GM23338 (cell line): ENCODE measurements at regions not wholly inside any gene's neighbourhood (a gene's known extent, or its start where the extent isn't known, plus 50 kb on each side); places are given as distances from the start of the nearest gene placed in this dataset.

Experiments used
- ATAC-seq: fragments of 200-7000 bp; cut with Tn5 transposase; 3 replicates; pipeline ENCODE4 v1.9.1; 2020
- DNase-seq: peaks from one replicate; pipeline ENCODE4 v3.0.0-alpha.2; 2015; ENCODE audit warnings: low spot score
- H2AFZ ChIP-seq: fragments of 200-600 bp; sonication (generic); 2 replicates; pipeline ENCODE4 v1.8.0; 2016; ENCODE audit warnings: antibody characterized with exemption, mild to moderate bottlenecking, moderate library complexity
- H3F3A ChIP-seq: fragments of 200-600 bp; sonication (generic); replicated peaks from 2 replicates; pipeline ENCODE4 v1.8.0; 2017; ENCODE audit warnings: antibody characterized with exemption, mixed run types, low read depth
- H3K27ac ChIP-seq: fragments of 200-600 bp; sonication (generic); 2 replicates; pipeline ENCODE4 v1.6.1; 2016; ENCODE audit warnings: low read depth
- H3K27me3 ChIP-seq: fragments of 200-600 bp; sonication (generic); 2 replicates; pipeline ENCODE4 v1.8.0; 2016; ENCODE audit warnings: mild to moderate bottlenecking, mixed run types, moderate library complexity; ENCODE audit not compliant: insufficient read depth
- H3K36me3 ChIP-seq: fragments of 200-600 bp; sonication (generic); 2 replicates; pipeline ENCODE4 v1.8.0; 2016; ENCODE audit warnings: mild to moderate bottlenecking; ENCODE audit not compliant: insufficient read depth
- H3K4me1 ChIP-seq: fragments of 200-600 bp; sonication (generic); 2 replicates; pipeline ENCODE4 v1.8.0; 2016; ENCODE audit warnings: mild to moderate bottlenecking, moderate library complexity; ENCODE audit not compliant: insufficient read depth
- H3K4me2 ChIP-seq: fragments of 200-600 bp; sonication (generic); 2 replicates; pipeline ENCODE4 v1.7.1; 2017; ENCODE audit warnings: mixed run types
- H3K4me3 ChIP-seq: fragments of 200-600 bp; sonication (generic); 2 replicates; pipeline ENCODE4 v1.6.1; 2016; ENCODE audit warnings: mixed run types
- H3K79me2 ChIP-seq: fragments of 200-600 bp; sonication (generic); replicated peaks from 2 replicates; pipeline ENCODE4 v1.8.0; 2017; ENCODE audit warnings: mild to moderate bottlenecking; ENCODE audit not compliant: insufficient read depth
- H3K9me2 ChIP-seq: fragments of 200-600 bp; sonication (generic); 2 replicates; pipeline ENCODE4 v1.8.0; 2017; ENCODE audit not compliant: insufficient read depth
- H4K20me1 ChIP-seq: fragments of 200-600 bp; sonication (generic); replicated peaks from 2 replicates; pipeline ENCODE4 v1.8.0; 2017; ENCODE audit warnings: mild to moderate bottlenecking; ENCODE audit not compliant: insufficient read depth
- H3K27ac Mint-ChIP-seq: 2 replicates; pipeline ENCODE4 v1.8.0; 2020; ENCODE audit warnings: inconsistent platforms, mild to moderate bottlenecking, moderate library complexity, mixed read lengths
- H3K27me3 Mint-ChIP-seq: 3 replicates; pipeline ENCODE4 v1.8.0; 2022; ENCODE audit warnings: low read depth, mild to moderate bottlenecking, moderate library complexity, mixed read lengths, inconsistent platforms; ENCODE audit not compliant: insufficient read depth, poor library complexity
- H3K36me3 Mint-ChIP-seq: 3 replicates; pipeline ENCODE4 v1.8.0; 2021; ENCODE audit warnings: low read depth, mild to moderate bottlenecking, inconsistent platforms, moderate library complexity, mixed read lengths
- H3K4me1 Mint-ChIP-seq: 3 replicates; pipeline ENCODE4 v1.8.0; 2020; ENCODE audit warnings: mild to moderate bottlenecking, inconsistent platforms, mixed read lengths
- H3K4me3 Mint-ChIP-seq: 3 replicates; pipeline ENCODE4 v1.8.0; 2021; ENCODE audit warnings: moderate library complexity, mild to moderate bottlenecking, inconsistent platforms, mixed read lengths
- H3K9me3 Mint-ChIP-seq: 3 replicates; pipeline ENCODE4 v1.8.0; 2020; ENCODE audit warnings: moderate library complexity, mild to moderate bottlenecking, inconsistent platforms, mixed read lengths
- NANOG ChIP-seq: IDR thresholded peaks from 2 replicates; pipeline ENCODE4 v1.6.1; 2016; ENCODE audit warnings: antibody characterized with exemption, borderline replicate concordance
- REST ChIP-seq: IDR thresholded peaks from one replicate; pipeline ENCODE4 v1.6.1; 2018; ENCODE audit warnings: antibody characterized with exemption; ENCODE audit not compliant: unreplicated experiment
- ZNF114 ChIP-seq: fragments of 250-450 bp; sonication (Bioruptor Pico); IDR thresholded peaks from 2 replicates; pipeline ENCODE4 v1.5.0; 2020; ENCODE audit warnings: mild to moderate bottlenecking, moderate library complexity
- ZNF462 ChIP-seq: fragments of 250-450 bp; sonication (Bioruptor Pico); IDR thresholded peaks from 2 replicates; pipeline ENCODE4 v1.5.0; 2020; ENCODE audit warnings: mild to moderate bottlenecking, moderate library complexity

GRCh38 chr15:62641825-62642224 is 400.7 kb upstream of the TPM1 start (continued):
- TF ChIP-seq ZNF462 (CRISPR knock-in tag) = no peak

GRCh38 chr15:62643572-62643971 is 399.0 kb upstream of the TPM1 start:
- H3K27ac Mint-ChIP-seq = no peak overlapping the region
- ATAC-seq = no peak
- no peak for TF ChIP-seq NANOG
- TF ChIP-seq ZNF114 (CRISPR knock-in tag) = no peak
- no peak for TF ChIP-seq ZNF462 (CRISPR knock-in tag)
- no peak for TF ChIP-seq REST

More at GRCh38 chr15:62643572-62643971, 399.0 kb upstream of the TPM1 start:
- Histone ChIP-seq H3K4me3 (no peak overlapping the region), H3K27ac (no peak overlapping the region), H4K20me1 (no peaks in the 10 kb centered on the region; the same call in 1 of the 2 replicates), H2AFZ (no peak overlapping the region), H3K27me3 (no peaks in the 10 kb centered on the region), H3K4me2 (no peak overlapping the region), H3K4me1 (no peaks in the 10 kb centered on the region), H3K79me2 (0 out of 2 replicates have a peak, but pooled peaks cover 3% of the 10 kb centered on the region), H3K9me2 (peaks cover 3% of the 10 kb centered on the region; the same call in 1 of the 2 replicates), H3F3A (no peaks in the 10 kb centered on the region), H3K36me3 (no peaks in the 10 kb centered on the region)
- Mint-ChIP-seq H3K36me3 (no peaks in the 10 kb centered on the region; the same call in 2 of the 3 replicates), H3K27me3 (peaks cover 8% of the 10 kb centered on the region), H3K4me3 (no peak overlapping the region), H3K4me1 (peaks cover 11% of the 10 kb centered on the region), H3K9me3 (no peaks in the 10 kb centered on the region)
- DNase-seq = no peak
